Smooth muscle cell (in vitro differentiated cells): ENCODE measurements at regions not wholly inside any gene's neighbourhood (a gene's known extent, or its start where the extent isn't known, plus 50 kb on each side); places are given as distances from the start of the nearest gene placed in this dataset.

Source experiments
- DNase-seq: peaks from one replicate; lab custom pipeline; 2025; ENCODE audit not compliant: unreplicated experiment; lab: John Stamatoyannopoulos, UW
- H2AFZ ChIP-seq: fragments of 200-600 bp; sonication (generic); 2 replicates; pipeline ENCODE4 v1.6.0; 2016; ENCODE audit warnings: antibody characterized with exemption, low read depth, mild to moderate bottlenecking
- H3F3A ChIP-seq: fragments of 200-600 bp; sonication (generic); 2 replicates; pipeline ENCODE4 v1.6.0; 2017; ENCODE audit warnings: antibody characterized with exemption, low read depth
- H3K27ac ChIP-seq: fragments of 200-600 bp; sonication (generic); 2 replicates; pipeline ENCODE4 v1.5.1; 2016; ENCODE audit warnings: low read depth, mild to moderate bottlenecking
- H3K27me3 ChIP-seq: fragments of 200-600 bp; sonication (generic); 2 replicates; pipeline ENCODE4 v1.6.1; 2016; ENCODE audit warnings: low read depth, mild to moderate bottlenecking
- H3K36me3 ChIP-seq: fragments of 200-600 bp; sonication (generic); 2 replicates; pipeline ENCODE4 v1.5.1; 2016; ENCODE audit warnings: low read depth
- H3K4me1 ChIP-seq: fragments of 200-600 bp; sonication (generic); 2 replicates; pipeline ENCODE4 v1.5.1; 2016; ENCODE audit warnings: low read depth
- H3K4me2 ChIP-seq: fragments of 200-600 bp; sonication (generic); 2 replicates; pipeline ENCODE4 v1.6.0; 2016; ENCODE audit warnings: mild to moderate bottlenecking
- H3K4me3 ChIP-seq: fragments of 200-600 bp; sonication (generic); 2 replicates; pipeline ENCODE4 v1.5.1; 2016; ENCODE audit warnings: mild to moderate bottlenecking
- H3K79me2 ChIP-seq: fragments of 200-600 bp; sonication (generic); 2 replicates; pipeline ENCODE4 v1.6.0; 2016; ENCODE audit warnings: low read depth, mild to moderate bottlenecking
- H3K9ac ChIP-seq: fragments of 200-600 bp; sonication (generic); 2 replicates; pipeline ENCODE4 v1.6.0; 2016; ENCODE audit warnings: low read depth
- H3K9me3 ChIP-seq: fragments of 200-600 bp; sonication (generic); replicated peaks from 2 replicates; pipeline ENCODE4 v1.5.1; 2016; ENCODE audit warnings: low read depth
- H4K20me1 ChIP-seq: fragments of 200-600 bp; sonication (generic); 2 replicates; pipeline ENCODE4 v1.6.0; 2016; ENCODE audit warnings: low read depth
- CTCF ChIP-seq: fragments of 200-600 bp; sonication (generic); IDR thresholded peaks from 2 replicates; pipeline ENCODE4 v1.5.1; 2017; ENCODE audit warnings: borderline replicate concordance, mild to moderate bottlenecking, antibody characterized with exemption; ENCODE audit not compliant: insufficient read depth, poor library complexity, severe bottlenecking
- whole genome bisulfite sequencing: methylation state at CpG from one replicate; pipeline ENCODE4 v1.1.7; 2016; ENCODE audit warnings: low lambda C conversion rate; 5-methylcytosine and 5-hydroxymethylcytosine counted together

- no peaks in the 10 kb centered on the region for H4K20me1 ChIP-seq
- no peak overlapping the region for H3K4me2 ChIP-seq
- TF ChIP-seq CTCF: no peak
- no peaks in the 10 kb centered on the region for H3K79me2 ChIP-seq
- no peaks in the 10 kb centered on the region for H3K36me3 ChIP-seq
- no peaks in the 10 kb centered on the region for H3K27me3 ChIP-seq
- H3K9ac ChIP-seq: no peak overlapping the region
- no peaks in the 10 kb centered on the region for H3F3A ChIP-seq
- no peak overlapping the region for H3K4me3 ChIP-seq
- 56% methylated on average over 11 of the region's 11 CpGs for WGBS
- H2AFZ ChIP-seq: no peak overlapping the region
- H3K9me3 ChIP-seq: no peaks in the 10 kb centered on the region
- H3K27ac ChIP-seq: no peak overlapping the region
- no peaks in the 10 kb centered on the region for H3K4me1 ChIP-seq
- no peak for DNase-seq
Observed at GRCh38 chr1:91600431-91601337, 100.0 kb downstream of the CDC7 start.

- Histone ChIP-seq H3K4me3 (no peak overlapping the region), H4K20me1 (no peaks in the 10 kb centered on the region), H2AFZ (no peak overlapping the region), H3K4me1 (no peaks in the 10 kb centered on the region), H3K9ac (no peak overlapping the region), H3K36me3 (no peaks in the 10 kb centered on the region), H3K9me3 (no peaks in the 10 kb centered on the region), H3K4me2 (no peak overlapping the region), H3K79me2 (no peaks in the 10 kb centered on the region), H3K27me3 (no peaks in the 10 kb centered on the region), H3F3A (no peaks in the 10 kb centered on the region), H3K27ac (no peak overlapping the region)
- 77% methylated on average over 10 of the region's 12 CpGs for WGBS
- TF ChIP-seq CTCF: no peak
- no peak for DNase-seq
Observed at GRCh38 chr1:91601554-91602376, 101.1 kb downstream of the CDC7 start.

GRCh38 chr1:91603409-91603808 is 102.8 kb downstream of the CDC7 start:
- H3K27me3 ChIP-seq: no peaks in the 10 kb centered on the region
- no peak for TF ChIP-seq CTCF
- no peak overlapping the region for H3K4me2 ChIP-seq
- no peak overlapping the region for H2AFZ ChIP-seq
- peaks cover 3% of the 10 kb centered on the region for H3F3A ChIP-seq
- no peaks in the 10 kb centered on the region for H3K9me3 ChIP-seq
- no peak overlapping the region for H3K4me3 ChIP-seq
- no peak overlapping the region for H3K27ac ChIP-seq
- no peaks in the 10 kb centered on the region for H3K36me3 ChIP-seq
- H4K20me1 ChIP-seq: no peaks in the 10 kb centered on the region
- H3K9ac ChIP-seq: no peak overlapping the region
- H3K4me1 ChIP-seq: no peaks in the 10 kb centered on the region
- DNase-seq: no peak
- 96% methylated on average over 4 of the region's 4 CpGs for WGBS
- no peaks in the 10 kb centered on the region for H3K79me2 ChIP-seq
